H1 (cell line): ENCODE measurements at regions not wholly inside any gene's neighbourhood (a gene's known extent, or its start where the extent isn't known, plus 50 kb on each side); places are given as distances from the start of the nearest gene placed in this dataset.

Experiments used
- CTCF ChIA-PET: fragments of 300-600 bp; sonication (Branson Sonifier 250); formaldehyde crosslinking; loops from one replicate; lab custom pipeline; 2021; ENCODE audit not compliant: partially characterized antibody; lab: Charles Lee
- POLR2A ChIA-PET: fragments of 300-600 bp; sonication (Branson Sonifier 250); formaldehyde crosslinking; loops from one replicate; lab custom pipeline; 2021; ENCODE audit warnings: inconsistent platforms; ENCODE audit not compliant: partially characterized antibody; lab: Charles Lee
- DNase-seq, 2 experiments: peaks; one replicate each; pipeline versions ENCODE4 v3.0.0 to v3.0.0-alpha.2; 2010 to 2022; ENCODE audit warnings: low spot score in 2 of 2, low read depth in 1 of 2, mixed read lengths in 1 of 2
- FAIRE-seq: peaks from 2 replicates; lab custom pipeline; 2011; peaks lifted over from hg19 to GRCh38; lab: Jason Lieb, UNC
- H2AFZ ChIP-seq: 2 replicates; pipeline ENCODE4 v1.8.1; 2012; ENCODE audit warnings: low read length, inconsistent platforms
- H2AK5ac ChIP-seq: 2 replicates; pipeline ENCODE4 v1.6.1; 2013; ENCODE audit warnings: low read depth, low read length
- H2BK120ac ChIP-seq: replicated peaks from 2 replicates; pipeline ENCODE3; 2013; ENCODE audit warnings: low read depth, low read length, inconsistent platforms
- H2BK12ac ChIP-seq: 2 replicates; pipeline ENCODE4 v1.6.1; 2013; ENCODE audit warnings: low read depth, low read length
- H2BK15ac ChIP-seq: 2 replicates; pipeline ENCODE4 v1.6.1; 2013; ENCODE audit warnings: low read length
- H2BK20ac ChIP-seq: 2 replicates; pipeline ENCODE4 v1.6.1; 2013; ENCODE audit warnings: low read length
- H2BK5ac ChIP-seq: 2 replicates; pipeline ENCODE4 v1.6.1; 2013; ENCODE audit warnings: low read depth, low read length
- H3K14ac ChIP-seq: 2 replicates; pipeline ENCODE4 v1.6.1; 2013; ENCODE audit warnings: inconsistent platforms; ENCODE audit not compliant: insufficient read length
- H3K18ac ChIP-seq: 2 replicates; pipeline ENCODE4 v1.6.1; 2013; ENCODE audit warnings: low read length; ENCODE audit errors: extremely low read depth
- H3K23ac ChIP-seq: 2 replicates; pipeline ENCODE4 v1.6.1; 2013; ENCODE audit warnings: inconsistent platforms; ENCODE audit not compliant: insufficient read length
- H3K23me2 ChIP-seq: 2 replicates; pipeline ENCODE4 v1.6.1; 2013; ENCODE audit warnings: low read depth, low read length
- H3K27ac ChIP-seq: 2 replicates; pipeline ENCODE4 v1.6.1; 2011; ENCODE audit warnings: low read depth, low read length, inconsistent platforms
- H3K27me3 ChIP-seq, 4 experiments: replicated peaks in 1 of 4; 1 replicate in 1 of 4; 2 replicates in 3 of 4; pipeline versions ENCODE4 v1.6.1 to v1.8.1; 2011 to 2013; ENCODE audit warnings: low read length in 3 of 4, mild to moderate bottlenecking in 3 of 4, inconsistent platforms in 2 of 4, mixed read lengths in 2 of 4, moderate library complexity in 1 of 4; ENCODE audit not compliant: control insufficient read depth in 3 of 4, insufficient read depth in 3 of 4; ENCODE audit errors: extremely low read depth in 1 of 4
- H3K36me3 ChIP-seq, 4 experiments: 2 replicates each; pipeline versions ENCODE4 v1.6.1 to v1.8.1; 2011 to 2013; ENCODE audit warnings: mild to moderate bottlenecking in 4 of 4, low read length in 3 of 4, moderate library complexity in 2 of 4, control low read depth in 1 of 4, inconsistent platforms in 1 of 4; ENCODE audit not compliant: insufficient read depth in 4 of 4, control insufficient read depth in 2 of 4
- H3K4ac ChIP-seq: replicated peaks from 2 replicates; pipeline ENCODE3; 2013; ENCODE audit warnings: low read length, low read depth, mixed read lengths, inconsistent platforms; ENCODE audit not compliant: insufficient read length
- H3K4me1 ChIP-seq, 4 experiments: replicated peaks in 1 of 4; 1 replicate in 1 of 4; 2 replicates in 3 of 4; pipeline versions ENCODE4 v1.6.1 to v1.8.1; 2011 to 2013; ENCODE audit warnings: low read length in 3 of 4, inconsistent platforms in 2 of 4, mixed read lengths in 1 of 4; ENCODE audit not compliant: insufficient read depth in 4 of 4, control insufficient read depth in 3 of 4
- H3K4me2 ChIP-seq, 2 experiments: 2 replicates each; pipeline versions ENCODE4 v1.6.1 to v1.8.1; 2011 to 2013; ENCODE audit warnings: low read depth in 2 of 2, low read length in 2 of 2, control low read depth in 1 of 2, inconsistent platforms in 1 of 2, mild to moderate bottlenecking in 1 of 2; ENCODE audit not compliant: insufficient read depth in 1 of 2
- H3K4me3 ChIP-seq, 4 experiments: fragments of 200-600, 300-600 bp in 1 of 4; sonication (generic), shearing (Covaris generic), sonication (Bioruptor Twin) in 1 of 4; 2 replicates each; pipeline versions ENCODE4 v1.5.1 to v1.8.1; 2011 to 2016; ENCODE audit warnings: low read length in 4 of 4, low read depth in 3 of 4, control low read depth in 2 of 4, inconsistent platforms in 2 of 4, mild to moderate bottlenecking in 2 of 4, mixed read lengths in 1 of 4, moderate library complexity in 1 of 4; ENCODE audit not compliant: insufficient read depth in 2 of 4; ENCODE audit errors: extremely low read depth in 1 of 4
- H3K56ac ChIP-seq: replicated peaks from 2 replicates; pipeline ENCODE3; 2013; ENCODE audit warnings: low read depth, mild to moderate bottlenecking, mixed read lengths, low read length, inconsistent platforms; ENCODE audit not compliant: insufficient read length
- H3K79me1 ChIP-seq: 2 replicates; pipeline ENCODE4 v1.6.1; 2013; ENCODE audit warnings: low read depth, low read length, control low read depth
- H3K79me2 ChIP-seq, 2 experiments: 2 replicates each; pipeline versions ENCODE4 v1.6.1 to v1.8.1; 2012 to 2013; ENCODE audit warnings: low read length in 2 of 2, mild to moderate bottlenecking in 2 of 2, inconsistent platforms in 1 of 2; ENCODE audit not compliant: insufficient read depth in 2 of 2, control insufficient read depth in 1 of 2
- H3K9ac ChIP-seq, 4 experiments: replicated peaks in 1 of 4; 1 replicate in 1 of 4; 2 replicates in 3 of 4; pipeline versions ENCODE4 v1.6.1 to v1.8.1; 2011 to 2013; ENCODE audit warnings: low read depth in 3 of 4, low read length in 3 of 4, control low read depth in 2 of 4, mild to moderate bottlenecking in 2 of 4, moderate library complexity in 2 of 4, inconsistent platforms in 1 of 4; ENCODE audit errors: extremely low read depth in 1 of 4
- H3K9me3 ChIP-seq, 2 experiments: 2 replicates each; pipeline versions ENCODE4 v1.6.1 to v1.8.1; 2012 to 2013; ENCODE audit warnings: mild to moderate bottlenecking in 2 of 2, moderate library complexity in 2 of 2, control low read depth in 1 of 2, inconsistent platforms in 1 of 2, low read depth in 1 of 2, low read length in 1 of 2, mixed read lengths in 1 of 2; ENCODE audit not compliant: insufficient read depth in 2 of 2
- H4K20me1 ChIP-seq, 2 experiments: replicated peaks in 1 of 2; 2 replicates each; pipeline versions ENCODE3 to v1.8.1; 2011 to 2013; ENCODE audit warnings: inconsistent platforms in 2 of 2, low read length in 2 of 2, mild to moderate bottlenecking in 1 of 2; ENCODE audit not compliant: insufficient read depth in 2 of 2, control insufficient read depth in 1 of 2
- H4K5ac ChIP-seq: 2 replicates; pipeline ENCODE4 v1.6.1; 2013; ENCODE audit warnings: low read length, low read depth, mixed read lengths, inconsistent platforms; ENCODE audit not compliant: insufficient read length
- H4K8ac ChIP-seq: 2 replicates; pipeline ENCODE4 v1.8.0; 2013; ENCODE audit warnings: mild to moderate bottlenecking, moderate library complexity, low read length, inconsistent platforms; ENCODE audit not compliant: insufficient read depth; ENCODE audit errors: extremely low read depth
- H4K91ac ChIP-seq: replicated peaks from 2 replicates; pipeline ENCODE3; 2013; ENCODE audit warnings: low read length, mixed read lengths, inconsistent platforms; ENCODE audit not compliant: insufficient read length
- BRCA1 ChIP-seq: IDR thresholded peaks from 2 replicates; pipeline ENCODE4 v1.6.1; 2012; ENCODE audit warnings: low read depth, low read length, improper control_type of control experiment
- CEBPB ChIP-seq: IDR thresholded peaks from 2 replicates; pipeline ENCODE4 v1.6.1; 2012; ENCODE audit warnings: low read depth, low read length
- CREB1 ChIP-seq: IDR thresholded peaks from 2 replicates; pipeline ENCODE4 v1.6.1; 2012; ENCODE audit warnings: inconsistent platforms
- CTBP2 ChIP-seq: IDR thresholded peaks from 2 replicates; pipeline ENCODE4 v1.7.0; 2011; ENCODE audit warnings: borderline replicate concordance, mild to moderate bottlenecking, moderate library complexity, mixed read lengths, low read length; ENCODE audit not compliant: insufficient read depth, insufficient read length
- E2F6 ChIP-seq: IDR thresholded peaks from 2 replicates; pipeline ENCODE4 v1.6.1; 2012; ENCODE audit warnings: inconsistent platforms
- EZH2 ChIP-seq: fragments of 200-600 bp; sonication (generic); IDR thresholded peaks from 2 replicates; pipeline ENCODE4 v1.7.1; 2012; ENCODE audit warnings: low read depth, mild to moderate bottlenecking, moderate library complexity, low read length, inconsistent platforms; ENCODE audit not compliant: severe bottlenecking
- FOSL1 ChIP-seq: IDR thresholded peaks from 2 replicates; pipeline ENCODE4 v1.6.1; 2011; ENCODE audit warnings: mild to moderate bottlenecking, low read depth, low read length, moderate library complexity; ENCODE audit not compliant: insufficient read depth
- HDAC6 ChIP-seq: IDR thresholded peaks from one replicate; pipeline ENCODE4 v1.7.1; 2012; ENCODE audit warnings: low read depth, mild to moderate bottlenecking, inconsistent platforms, low read length, moderate library complexity
- KDM1A ChIP-seq: fragments of 200-600, 300-600 bp; sonication (generic); IDR thresholded peaks from 2 replicates; pipeline ENCODE4 v1.7.1; 2016; ENCODE audit warnings: mild to moderate bottlenecking, low read length, borderline replicate concordance
- MAX ChIP-seq: IDR thresholded peaks from 2 replicates; pipeline ENCODE4 v1.6.1; 2012; ENCODE audit warnings: inconsistent platforms
- NRF1 ChIP-seq: IDR thresholded peaks from 2 replicates; pipeline ENCODE4 v1.6.1; 2011; ENCODE audit warnings: mild to moderate bottlenecking, low read depth, low read length, improper control_type of control experiment
- SP2 ChIP-seq: IDR thresholded peaks from 2 replicates; pipeline ENCODE4 v1.6.1; 2012; ENCODE audit warnings: mild to moderate bottlenecking, low read length, inconsistent platforms
- SUZ12 ChIP-seq: fragments of 200-600 bp; sonication (generic); IDR thresholded peaks from 2 replicates; pipeline ENCODE4 v1.6.1; 2012; ENCODE audit warnings: mild to moderate bottlenecking, inconsistent platforms, low read length, moderate library complexity, mixed read lengths
- TCF12 ChIP-seq: IDR thresholded peaks from 2 replicates; pipeline ENCODE4 v1.6.1; 2011; ENCODE audit warnings: low read depth, mild to moderate bottlenecking, low read length
- ZNF274 ChIP-seq: IDR thresholded peaks from 2 replicates; pipeline ENCODE4 v1.7.0; 2012; ENCODE audit warnings: low read length, borderline replicate concordance; ENCODE audit errors: extremely low read depth
- WGBS, 2 experiments: shearing (Covaris generic) in 1 of 2; methylation state at CpG; one replicate each; pipeline versions ENCODE4 v1.1.6 to v1.1.7; 2013 to 2015; ENCODE audit warnings: low lambda C conversion rate in 2 of 2, mixed read lengths in 2 of 2, inconsistent platforms in 1 of 2, low coverage in 1 of 2, missing lambda C conversion rate in 1 of 2; ENCODE audit not compliant: insufficient replicate concordance in 2 of 2, insufficient coverage in 1 of 2, insufficient read length in 1 of 2; ENCODE audit errors: extremely low coverage in 1 of 2, missing lambda C conversion rate in 1 of 2; 5-methylcytosine and 5-hydroxymethylcytosine counted together

- no peaks in the 10 kb centered on the region for H3K23me2 ChIP-seq
- H2AFZ ChIP-seq, result no peak overlapping the region
- no peak overlapping the region for H2BK5ac ChIP-seq
- ChIA-PET CTCF (interaction anchor here (0.8 to 1.0 kb wide), 2 partner anchors 54 to 55 kb away, joined by 3 to 4 read pairs; no protein-coding TSS in a partner anchor), POLR2A (no interaction called here)
- no peak overlapping the region for H3K56ac ChIP-seq
- H3K27ac ChIP-seq, result no peak overlapping the region
- no peak for DNase-seq
- no peak overlapping the region for H4K8ac ChIP-seq
- no peaks in the 10 kb centered on the region for H3K27me3 ChIP-seq
- H2BK15ac ChIP-seq, result no peak overlapping the region
- no peak overlapping the region for H3K4ac ChIP-seq
- H2BK120ac ChIP-seq, result no peak overlapping the region
- no peak overlapping the region for H3K18ac ChIP-seq
- H3K4me1 ChIP-seq, result no peaks in the 10 kb centered on the region
- H2BK12ac ChIP-seq, result no peak overlapping the region
- no peak overlapping the region for H4K91ac ChIP-seq
- H3K9me3 ChIP-seq, result no peaks in the 10 kb centered on the region
- no peak overlapping the region for H4K5ac ChIP-seq
- H3K36me3 ChIP-seq, result no peaks in the 10 kb centered on the region
- H2AK5ac ChIP-seq, result no peak overlapping the region
- no peak overlapping the region for H2BK20ac ChIP-seq
- no peak overlapping the region for H3K9ac ChIP-seq
- 87% methylated on average over 2 of the region's 2 CpGs; no CpG with 5 or more reads in 1 of the 2 experiments for WGBS, 2 experiments
- FAIRE-seq, result no peak
- no peaks in the 10 kb centered on the region for H3K79me1 ChIP-seq
- no peaks in the 10 kb centered on the region for H3K79me2 ChIP-seq
- H3K14ac ChIP-seq, result no peak overlapping the region
- no peak overlapping the region for H3K4me2 ChIP-seq
- H3K4me3 ChIP-seq, result no peak overlapping the region
- no peak overlapping the region for H3K23ac ChIP-seq
- no peaks in the 10 kb centered on the region for H4K20me1 ChIP-seq
- TF ChIP-seq SUZ12, result no peak
- TF ChIP-seq CTBP2, result no peak
- no peak for TF ChIP-seq BRCA1
- no peak for TF ChIP-seq KDM1A
- TF ChIP-seq E2F6, result no peak
- no peak for TF ChIP-seq MAX
- TF ChIP-seq FOSL1, result no peak
- TF ChIP-seq HDAC6, result no peak
- TF ChIP-seq CEBPB, result no peak
- no peak for TF ChIP-seq TCF12
- TF ChIP-seq ZNF274, result no peak
- TF ChIP-seq NRF1, result no peak
- no peak for TF ChIP-seq CREB1
- TF ChIP-seq SP2, result no peak
- no peak for TF ChIP-seq EZH2
Observed at GRCh38 chr14:28240909-28241308, 525.7 kb upstream of the FOXG1 start.
